ENCODE measurements at regions not wholly inside any gene's neighbourhood (a gene's known extent, or its start where the extent isn't known, plus 50 kb on each side); places are given as distances from the start of the nearest gene placed in this dataset.

GRCh38 chr21:43303275-43304178, 123.4 kb downstream of the SIK1 start:
- DNase-seq (ENCODE audit: low spot score) = no peak
- no peak overlapping the region for H3K27ac Mint-ChIP-seq (ENCODE audit: unreplicated experiment)
- no peak for TF ChIP-seq CTCF (IDR thresholded peaks at IDR 0.05; ENCODE audit: unreplicated experiment)
- no peak overlapping the region for H3K4me3 Mint-ChIP-seq (ENCODE audit: unreplicated experiment)
- peaks cover 9% of the 10 kb centered on the region for H3K4me1 Mint-ChIP-seq (ENCODE audit: unreplicated experiment)
- no peaks in the 10 kb centered on the region for H3K36me3 Mint-ChIP-seq (ENCODE audit: low read depth, unreplicated experiment)
- H3K9me3 Mint-ChIP-seq (ENCODE audit: unreplicated experiment) = no peaks in the 10 kb centered on the region
- H3K27me3 Mint-ChIP-seq (ENCODE audit: unreplicated experiment) = peaks cover 9% of the 10 kb centered on the region

GRCh38 chr21:43302769-43303168, 124.2 kb downstream of the SIK1 start:
- H3K36me3 Mint-ChIP-seq (ENCODE audit: low read depth, unreplicated experiment) = no peaks in the 10 kb centered on the region
- TF ChIP-seq CTCF (IDR thresholded peaks at IDR 0.05; ENCODE audit: unreplicated experiment) = no peak
- no peaks in the 10 kb centered on the region for H3K9me3 Mint-ChIP-seq (ENCODE audit: unreplicated experiment)
- H3K27ac Mint-ChIP-seq (ENCODE audit: unreplicated experiment) = no peak overlapping the region
- DNase-seq (ENCODE audit: low spot score) = no peak
- peaks cover 9% of the 10 kb centered on the region for H3K27me3 Mint-ChIP-seq (ENCODE audit: unreplicated experiment)
- H3K4me3 Mint-ChIP-seq (ENCODE audit: unreplicated experiment) = no peak overlapping the region
- peaks cover 5% of the 10 kb centered on the region for H3K4me1 Mint-ChIP-seq (ENCODE audit: unreplicated experiment)

- no peaks in the 10 kb centered on the region for H3K36me3 Mint-ChIP-seq (ENCODE audit: low read depth, unreplicated experiment)
- peaks cover 5% of the 10 kb centered on the region for H3K4me1 Mint-ChIP-seq (ENCODE audit: unreplicated experiment)
- no peak for DNase-seq (ENCODE audit: low spot score)
- no peak overlapping the region for H3K27ac Mint-ChIP-seq (ENCODE audit: unreplicated experiment)
- no peak overlapping the region for H3K4me3 Mint-ChIP-seq (ENCODE audit: unreplicated experiment)
- H3K9me3 Mint-ChIP-seq (ENCODE audit: unreplicated experiment) = no peaks in the 10 kb centered on the region
- H3K27me3 Mint-ChIP-seq (ENCODE audit: unreplicated experiment) = peaks cover 9% of the 10 kb centered on the region
- no peak for TF ChIP-seq CTCF (IDR thresholded peaks at IDR 0.05; ENCODE audit: unreplicated experiment)
Observed at GRCh38 chr21:43302062-43302700, 124.8 kb downstream of the SIK1 start.

GRCh38 chr21:43301409-43302061, 125.4 kb downstream of the SIK1 start:
- Mint-ChIP-seq H3K27me3 (ENCODE audit: unreplicated experiment) (peaks cover 9% of the 10 kb centered on the region), H3K4me1 (ENCODE audit: unreplicated experiment) (peaks cover 5% of the 10 kb centered on the region), H3K36me3 (ENCODE audit: low read depth, unreplicated experiment) (no peaks in the 10 kb centered on the region), H3K9me3 (ENCODE audit: unreplicated experiment) (no peaks in the 10 kb centered on the region), H3K4me3 (ENCODE audit: unreplicated experiment) (no peak overlapping the region), H3K27ac (ENCODE audit: unreplicated experiment) (no peak overlapping the region)
- DNase-seq (ENCODE audit: low spot score) = no peak
- no peak for TF ChIP-seq CTCF (IDR thresholded peaks at IDR 0.05; ENCODE audit: unreplicated experiment)
